GM12878 (cell line): ENCODE measurements at regions not wholly inside any gene's neighbourhood (a gene's known extent, or its start where the extent isn't known, plus 50 kb on each side); places are given as distances from the start of the nearest gene placed in this dataset.

ENCODE experiments used
- ATAC-seq: fragments of 200-7000 bp; cut with Tn5 transposase; 3 replicates; pipeline ENCODE4 v1.9.1; 2020; ENCODE audit warnings: mild to moderate bottlenecking, moderate library complexity
- BruUV-seq: library from RNA; stranded (reverse); fragments of 400-500 nt; replicated peaks from 2 replicates; lab custom pipeline; 2021; lab: Mats Ljungman, UMichigan
- CTCF ChIA-PET: fragments of 300-600 bp; sonication (Branson Sonifier 250); formaldehyde crosslinking; extraction: SDS; loops from one replicate; lab custom pipeline; 2021; ENCODE audit warnings: inconsistent platforms; lab: Yijun Ruan, JAX
- POLR2A ChIA-PET: fragments of 350-600 bp; formaldehyde crosslinking; extraction: SDS; loops from one replicate; lab custom pipeline; 2021; ENCODE audit warnings: inconsistent platforms; lab: Charles Lee
- RAD21 ChIA-PET: fragments of 300-600 bp; sonication (Branson Sonifier 250); formaldehyde crosslinking; loops from one replicate; lab custom pipeline; 2023; ENCODE audit warnings: antibody characterized with exemption; ENCODE audit not compliant: unreplicated experiment; lab: Charles Lee
- SMC1A ChIA-PET: fragments of 300-600 bp; sonication (Branson Sonifier 250); formaldehyde crosslinking; loops from one replicate; lab custom pipeline; 2023; ENCODE audit not compliant: unreplicated experiment, uncharacterized antibody; lab: Charles Lee
- DNase-seq: peaks from one replicate; pipeline ENCODE4 v3.0.0-alpha.2; 2011; ENCODE audit warnings: low read depth, low spot score
- FAIRE-seq: peaks from 3 replicates; lab custom pipeline; 2011; peaks lifted over from hg19 to GRCh38; lab: Jason Lieb, UNC
- H2AFZ ChIP-seq: 2 replicates; pipeline ENCODE4 v1.6.0; 2011; ENCODE audit warnings: low read depth, low read length, control low read depth; ENCODE audit not compliant: control insufficient read depth
- H3K27ac ChIP-seq: 2 replicates; pipeline ENCODE4 v1.5.1; 2011; ENCODE audit warnings: control low read depth; ENCODE audit not compliant: control insufficient read depth, insufficient read depth
- H3K27me3 ChIP-seq, 2 experiments: replicated peaks in 1 of 2; 2 replicates each; pipeline versions ENCODE4 v1.6.0 to v1.6.1; 2011; ENCODE audit warnings: low read length in 1 of 2; ENCODE audit not compliant: control insufficient read depth in 2 of 2, insufficient read depth in 2 of 2
- H3K36me3 ChIP-seq, 2 experiments: 2 replicates each; pipeline ENCODE4 v1.5.1; 2011; ENCODE audit warnings: low read length in 1 of 2; ENCODE audit not compliant: control insufficient read depth in 2 of 2, insufficient read depth in 2 of 2
- H3K4me1 ChIP-seq: 2 replicates; pipeline ENCODE4 v1.6.1; 2011; ENCODE audit warnings: mild to moderate bottlenecking, low read length, moderate library complexity, mixed read lengths; ENCODE audit not compliant: control insufficient read depth, insufficient read depth
- H3K4me2 ChIP-seq: 2 replicates; pipeline ENCODE4 v1.6.0; 2011; ENCODE audit warnings: control low read depth; ENCODE audit not compliant: control insufficient read depth, insufficient read depth
- H3K4me3 ChIP-seq: fragments of 200-600 bp; sonication (generic); 2 replicates; pipeline ENCODE4 v1.5.1; 2016
- H3K79me2 ChIP-seq: 2 replicates; pipeline ENCODE4 v1.6.0; 2011; ENCODE audit warnings: low read length; ENCODE audit not compliant: control insufficient read depth, insufficient read depth
- H3K9ac ChIP-seq: 2 replicates; pipeline ENCODE4 v1.8.0; 2011; ENCODE audit warnings: low read length, control low read depth, mixed read lengths; ENCODE audit not compliant: control insufficient read depth, insufficient read depth
- H3K9me3 ChIP-seq: replicated peaks from 3 replicates; pipeline ENCODE4 v1.5.1; 2011; ENCODE audit warnings: mild to moderate bottlenecking, low read length; ENCODE audit not compliant: control insufficient read depth, insufficient read depth
- H4K20me1 ChIP-seq: 2 replicates; pipeline ENCODE4 v1.6.0; 2011; ENCODE audit not compliant: control insufficient read depth, insufficient read depth
- CHD2 ChIP-seq: IDR thresholded peaks from 2 replicates; pipeline ENCODE4 v1.6.1; 2011; ENCODE audit warnings: low read depth, low read length, improper control_type of control experiment, borderline replicate concordance
- DPF2 ChIP-seq: fragments of 450-650 bp; IDR thresholded peaks from 2 replicates; pipeline ENCODE4 v1.6.1; 2017; ENCODE audit warnings: mild to moderate bottlenecking
- FOXM1 ChIP-seq: IDR thresholded peaks from 2 replicates; pipeline ENCODE4 v1.6.1; 2012; ENCODE audit warnings: low read depth, mild to moderate bottlenecking, inconsistent platforms, low read length, moderate library complexity
- HCFC1 ChIP-seq: fragments of 150-350 bp; IDR thresholded peaks from 2 replicates; pipeline ENCODE4 v1.6.1; 2014; ENCODE audit warnings: low read length
- IKZF1 ChIP-seq: fragments of 450-650 bp; conservative IDR thresholded peaks from 2 replicates; pipeline ENCODE4 v1.6.1; 2017; ENCODE audit warnings: antibody characterized with exemption, mild to moderate bottlenecking
- IRF4 ChIP-seq: IDR thresholded peaks from 2 replicates; pipeline ENCODE4 v1.6.1; 2011; ENCODE audit warnings: low read depth, low read length
- JUNB ChIP-seq: IDR thresholded peaks from 2 replicates; pipeline ENCODE4 v1.6.1; 2016; ENCODE audit warnings: antibody characterized with exemption, mild to moderate bottlenecking
- NFXL1 ChIP-seq: fragments of 450-650 bp; IDR thresholded peaks from 2 replicates; pipeline ENCODE4 v1.6.1; 2017; ENCODE audit warnings: antibody characterized with exemption, mild to moderate bottlenecking, borderline replicate concordance
- PAX8 ChIP-seq: fragments of 450-650 bp; IDR thresholded peaks from 2 replicates; pipeline ENCODE4 v1.6.1; 2017; ENCODE audit warnings: mild to moderate bottlenecking, moderate library complexity
- PML ChIP-seq: IDR thresholded peaks from 2 replicates; pipeline ENCODE4 v1.6.1; 2012; ENCODE audit warnings: low read length, inconsistent platforms
- RAD51 ChIP-seq: fragments of 450-650 bp; IDR thresholded peaks from 2 replicates; pipeline ENCODE4 v1.6.1; 2016; ENCODE audit warnings: moderate library complexity, mild to moderate bottlenecking, inconsistent platforms
- SREBF1 ChIP-seq: IDR thresholded peaks from 2 replicates; pipeline ENCODE4 v1.6.1; 2012; ENCODE audit warnings: mild to moderate bottlenecking, low read length
- WGBS: methylation state at CpG from one replicate; pipeline ENCODE4 v1.1.6; 2016; ENCODE audit warnings: low lambda C conversion rate; ENCODE audit not compliant: insufficient replicate concordance, insufficient coverage; ENCODE audit errors: missing lambda C conversion rate; 5-methylcytosine and 5-hydroxymethylcytosine counted together
- in situ Hi-C: fragments of 300-500 bp; cut with MboI; formaldehyde crosslinking; loops from 9 replicates; pipeline ENCODE4 v1.14.3; 2018; ENCODE audit warnings: mixed read lengths
- intact Hi-C: fragments of 100-400 bp; cut with micrococcal nuclease; formaldehyde crosslinking; loops from one replicate; pipeline ENCODE4 v1.14.2; 2022; ENCODE audit not compliant: unreplicated experiment
- TF ChIP-seq, protein P1 (sequence below): IDR thresholded peaks from 2 replicates; pipeline ENCODE4 v1.6.1; 2011; ENCODE audit warnings: borderline replicate concordance, low read depth, mild to moderate bottlenecking, moderate library complexity, low read length; ENCODE audit not compliant: insufficient read depth, poor library complexity, severe bottlenecking
- TF ChIP-seq, protein P2 (sequence below): IDR thresholded peaks from 2 replicates; pipeline ENCODE4 v1.6.1; 2011; ENCODE audit warnings: mild to moderate bottlenecking, low read depth, low read length, moderate library complexity; ENCODE audit not compliant: insufficient replicate concordance
- TF ChIP-seq, protein P3 (sequence below): fragments of 450-650 bp; IDR thresholded peaks from 2 replicates; pipeline ENCODE4 v1.6.1; 2016; ENCODE audit warnings: mild to moderate bottlenecking

DNA sequence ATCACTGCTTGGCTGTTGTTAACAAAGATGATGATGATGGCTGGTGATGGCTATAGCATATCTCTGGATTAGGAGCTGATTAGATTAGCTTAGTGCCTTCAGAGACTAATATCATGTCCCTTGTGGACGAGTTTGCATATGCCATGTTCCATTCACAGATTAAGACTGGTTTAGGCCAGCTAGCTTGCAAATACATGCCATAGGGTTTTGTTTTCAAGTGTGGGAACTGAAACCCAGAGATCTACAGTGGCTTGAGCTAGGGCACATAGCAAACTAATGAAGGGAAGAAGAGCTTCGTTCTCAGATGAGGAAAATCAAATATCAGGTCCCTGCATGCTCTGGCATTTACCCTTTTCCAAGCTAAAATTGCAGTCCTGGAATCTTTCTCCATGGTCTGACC, 492.3 kb downstream of the MAGEE1 start:
- Histone ChIP-seq H3K27me3 (no peaks in the 10 kb centered on the region), H3K4me3 (no peak overlapping the region)
- TF ChIP-seq, protein P1, sequence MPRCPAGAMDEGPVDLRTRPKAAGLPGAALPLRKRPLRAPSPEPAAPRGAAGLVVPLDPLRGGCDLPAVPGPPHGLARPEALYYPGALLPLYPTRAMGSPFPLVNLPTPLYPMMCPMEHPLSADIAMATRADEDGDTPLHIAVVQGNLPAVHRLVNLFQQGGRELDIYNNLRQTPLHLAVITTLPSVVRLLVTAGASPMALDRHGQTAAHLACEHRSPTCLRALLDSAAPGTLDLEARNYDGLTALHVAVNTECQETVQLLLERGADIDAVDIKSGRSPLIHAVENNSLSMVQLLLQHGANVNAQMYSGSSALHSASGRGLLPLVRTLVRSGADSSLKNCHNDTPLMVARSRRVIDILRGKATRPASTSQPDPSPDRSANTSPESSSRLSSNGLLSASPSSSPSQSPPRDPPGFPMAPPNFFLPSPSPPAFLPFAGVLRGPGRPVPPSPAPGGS: no peak
- TF ChIP-seq IKZF1 (no peak), DPF2 (no peak)
- TF ChIP-seq, all 136 proteins: peak for 0

DNA sequence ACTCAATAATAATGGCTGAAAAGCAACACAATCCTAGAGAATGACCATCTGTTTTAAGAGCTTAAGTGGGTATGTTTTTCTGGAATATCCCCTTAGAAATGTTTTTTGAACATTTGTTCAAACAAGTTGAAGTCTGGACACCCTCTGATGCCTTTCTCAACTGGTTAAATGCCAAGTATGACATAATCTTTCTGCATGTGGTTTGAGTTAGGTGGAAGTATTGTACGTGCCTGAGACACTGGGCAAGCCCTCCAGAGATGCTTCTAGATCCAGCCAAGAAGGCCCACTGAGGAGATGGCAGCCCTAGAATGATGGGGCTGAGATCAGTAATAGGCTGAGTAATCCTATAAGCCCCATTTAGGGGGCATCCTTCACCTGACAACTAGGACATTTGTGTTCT, 493.1 kb downstream of the MAGEE1 start:
- Histone ChIP-seq H3K79me2 (no peaks in the 10 kb centered on the region), H3K4me2 (no peak overlapping the region), H3K9me3 (no peaks in the 10 kb centered on the region), H3K4me3 (no peak overlapping the region), H2AFZ (no peak overlapping the region), H3K9ac (no peak overlapping the region), H3K4me1 (no peaks in the 10 kb centered on the region), H3K36me3 (no peaks in the 10 kb centered on the region), H3K27me3 (no peaks in the 10 kb centered on the region), H3K27ac (no peak overlapping the region), H4K20me1 (no peaks in the 10 kb centered on the region)
- no peak for ATAC-seq
- BruUV-seq: no TSS peak
- ChIA-PET POLR2A (no interaction called here), SMC1A (no interaction called here), RAD21 (interaction anchor here (1.2 kb wide), 1 partner anchor 98 kb away, joined by 3 read pairs; no protein-coding TSS in a partner anchor), CTCF (no interaction called here)
- no peak for DNase-seq
- 0% methylated on average over 1 of the region's 1 CpG for WGBS
- intact Hi-C loops (no loop called here), in situ Hi-C loops (no loop called here)
- no peak for FAIRE-seq
- TF ChIP-seq CHD2 (no peak), FOXM1 (no peak), PML (no peak), SREBF1 (no peak), HCFC1 (no peak), NFXL1 (no peak), JUNB (no peak), RAD51 (no peak), PAX8 (no peak), IRF4 (no peak)
- TF ChIP-seq, protein P2, sequence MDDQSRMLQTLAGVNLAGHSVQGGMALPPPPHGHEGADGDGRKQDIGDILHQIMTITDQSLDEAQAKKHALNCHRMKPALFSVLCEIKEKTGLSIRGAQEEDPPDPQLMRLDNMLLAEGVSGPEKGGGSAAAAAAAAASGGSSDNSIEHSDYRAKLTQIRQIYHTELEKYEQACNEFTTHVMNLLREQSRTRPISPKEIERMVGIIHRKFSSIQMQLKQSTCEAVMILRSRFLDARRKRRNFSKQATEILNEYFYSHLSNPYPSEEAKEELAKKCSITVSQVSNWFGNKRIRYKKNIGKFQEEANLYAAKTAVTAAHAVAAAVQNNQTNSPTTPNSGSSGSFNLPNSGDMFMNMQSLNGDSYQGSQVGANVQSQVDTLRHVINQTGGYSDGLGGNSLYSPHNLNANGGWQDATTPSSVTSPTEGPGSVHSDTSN: no peak
- TF ChIP-seq, protein P3, sequence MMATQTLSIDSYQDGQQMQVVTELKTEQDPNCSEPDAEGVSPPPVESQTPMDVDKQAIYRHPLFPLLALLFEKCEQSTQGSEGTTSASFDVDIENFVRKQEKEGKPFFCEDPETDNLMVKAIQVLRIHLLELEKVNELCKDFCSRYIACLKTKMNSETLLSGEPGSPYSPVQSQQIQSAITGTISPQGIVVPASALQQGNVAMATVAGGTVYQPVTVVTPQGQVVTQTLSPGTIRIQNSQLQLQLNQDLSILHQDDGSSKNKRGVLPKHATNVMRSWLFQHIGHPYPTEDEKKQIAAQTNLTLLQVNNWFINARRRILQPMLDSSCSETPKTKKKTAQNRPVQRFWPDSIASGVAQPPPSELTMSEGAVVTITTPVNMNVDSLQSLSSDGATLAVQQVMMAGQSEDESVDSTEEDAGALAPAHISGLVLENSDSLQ: no peak

More for the DNA sequence above, 492.3 kb downstream of the MAGEE1 start:
- in situ Hi-C loops (no loop called here), intact Hi-C loops (no loop called here)
- Histone ChIP-seq H3K79me2 (no peaks in the 10 kb centered on the region), H3K4me1 (no peaks in the 10 kb centered on the region), H3K9me3 (no peaks in the 10 kb centered on the region), H4K20me1 (no peaks in the 10 kb centered on the region), H3K4me2 (no peak overlapping the region), H3K36me3 (no peaks in the 10 kb centered on the region), H3K9ac (no peak overlapping the region), H3K27ac (no peak overlapping the region), H2AFZ (no peak overlapping the region)
- ATAC-seq (no peak), FAIRE-seq (no peak), DNase-seq (no peak)
- SMC1A ChIA-PET: no interaction called here
- no TSS peak for BruUV-seq
- RAD21 ChIA-PET: interaction anchor here (1.2 kb wide), 1 partner anchor 99 kb away, joined by 3 read pairs; no protein-coding TSS in a partner anchor
- WGBS: 0% methylated on average over 2 of the region's 2 CpGs
- POLR2A ChIA-PET: no interaction called here
- CTCF ChIA-PET: no interaction called here
